Osteoblast (primary cell): ENCODE measurements at regions not wholly inside any gene's neighbourhood (a gene's known extent, or its start where the extent isn't known, plus 50 kb on each side); places are given as distances from the start of the nearest gene placed in this dataset.

Source experiments
- DNase-seq: peaks from one replicate; pipeline ENCODE4 v3.0.0; 2011; ENCODE audit warnings: low spot score, mixed read lengths; ENCODE audit not compliant: insufficient read length; ENCODE audit errors: missing footprints
- H2AFZ ChIP-seq: 2 replicates; pipeline ENCODE4 v1.6.0; 2011; ENCODE audit warnings: mild to moderate bottlenecking, low read length
- H3K27ac ChIP-seq: 2 replicates; pipeline ENCODE4 v1.5.1; 2011; ENCODE audit warnings: mild to moderate bottlenecking, low read depth, low read length, moderate library complexity
- H3K27me3 ChIP-seq: 2 replicates; pipeline ENCODE4 v1.6.0; 2012; ENCODE audit warnings: mild to moderate bottlenecking, control low read depth, inconsistent platforms, low read length, moderate library complexity; ENCODE audit not compliant: insufficient read depth
- H3K36me3 ChIP-seq: 2 replicates; pipeline ENCODE4 v1.5.1; 2011; ENCODE audit warnings: mild to moderate bottlenecking, low read length, control low read depth, moderate library complexity; ENCODE audit not compliant: insufficient read depth
- H3K4me1 ChIP-seq: 2 replicates; pipeline ENCODE4 v1.5.1; 2011; ENCODE audit warnings: mild to moderate bottlenecking, low read length, control low read depth, moderate library complexity; ENCODE audit not compliant: insufficient read depth
- H3K4me2 ChIP-seq: 2 replicates; pipeline ENCODE4 v1.6.0; 2011; ENCODE audit warnings: mild to moderate bottlenecking, low read length; ENCODE audit not compliant: insufficient read depth
- H3K4me3 ChIP-seq: fragments of 200-600 bp; sonication (generic); 3 replicates; pipeline ENCODE4 v1.5.1; 2012; ENCODE audit warnings: mild to moderate bottlenecking, low read length, inconsistent platforms; ENCODE audit not compliant: insufficient read depth
- H3K79me2 ChIP-seq: 2 replicates; pipeline ENCODE4 v1.6.0; 2012; ENCODE audit warnings: mild to moderate bottlenecking, low read length, control low read depth, inconsistent platforms; ENCODE audit not compliant: insufficient read depth
- H3K9me3 ChIP-seq: 2 replicates; pipeline ENCODE4 v1.5.1; 2011; ENCODE audit warnings: low read depth, low read length, control low read depth
- H4K20me1 ChIP-seq: 2 replicates; pipeline ENCODE4 v1.6.0; 2012; ENCODE audit warnings: mild to moderate bottlenecking, low read length, control low read depth; ENCODE audit not compliant: insufficient read depth
- TF ChIP-seq, protein P1 (sequence below): IDR thresholded peaks from 2 replicates; pipeline ENCODE4 v1.5.1; 2011; ENCODE audit warnings: mild to moderate bottlenecking, low read depth, low read length, moderate library complexity; ENCODE audit errors: extremely low read depth

DNA sequence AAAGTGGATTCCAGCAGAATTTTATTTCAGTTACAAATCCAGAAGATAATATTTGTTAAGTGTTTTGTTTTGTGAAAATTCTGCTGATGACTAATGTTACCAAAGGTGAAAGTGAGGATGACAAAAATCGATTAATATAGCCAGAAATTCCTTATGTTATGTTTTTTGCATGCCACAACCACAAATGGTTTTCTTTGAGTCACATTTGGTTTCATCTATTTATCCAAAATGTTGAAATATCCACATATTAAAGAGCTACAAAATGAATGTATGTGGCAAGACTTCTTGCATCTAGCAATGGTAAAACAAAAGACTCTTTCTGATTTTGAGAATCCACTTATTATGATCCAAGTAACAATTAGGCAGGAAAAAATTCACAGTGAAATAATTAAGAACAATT is 150.1 kb upstream of the LRRC4C start:
- TF ChIP-seq, protein P1, sequence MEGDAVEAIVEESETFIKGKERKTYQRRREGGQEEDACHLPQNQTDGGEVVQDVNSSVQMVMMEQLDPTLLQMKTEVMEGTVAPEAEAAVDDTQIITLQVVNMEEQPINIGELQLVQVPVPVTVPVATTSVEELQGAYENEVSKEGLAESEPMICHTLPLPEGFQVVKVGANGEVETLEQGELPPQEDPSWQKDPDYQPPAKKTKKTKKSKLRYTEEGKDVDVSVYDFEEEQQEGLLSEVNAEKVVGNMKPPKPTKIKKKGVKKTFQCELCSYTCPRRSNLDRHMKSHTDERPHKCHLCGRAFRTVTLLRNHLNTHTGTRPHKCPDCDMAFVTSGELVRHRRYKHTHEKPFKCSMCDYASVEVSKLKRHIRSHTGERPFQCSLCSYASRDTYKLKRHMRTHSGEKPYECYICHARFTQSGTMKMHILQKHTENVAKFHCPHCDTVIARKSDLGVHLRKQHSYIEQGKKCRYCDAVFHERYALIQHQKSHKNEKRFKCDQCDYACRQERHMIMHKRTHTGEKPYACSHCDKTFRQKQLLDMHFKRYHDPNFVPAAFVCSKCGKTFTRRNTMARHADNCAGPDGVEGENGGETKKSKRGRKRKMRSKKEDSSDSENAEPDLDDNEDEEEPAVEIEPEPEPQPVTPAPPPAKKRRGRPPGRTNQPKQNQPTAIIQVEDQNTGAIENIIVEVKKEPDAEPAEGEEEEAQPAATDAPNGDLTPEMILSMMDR = no peak
- no peaks in the 10 kb centered on the region for H3K9me3 ChIP-seq

DNA sequence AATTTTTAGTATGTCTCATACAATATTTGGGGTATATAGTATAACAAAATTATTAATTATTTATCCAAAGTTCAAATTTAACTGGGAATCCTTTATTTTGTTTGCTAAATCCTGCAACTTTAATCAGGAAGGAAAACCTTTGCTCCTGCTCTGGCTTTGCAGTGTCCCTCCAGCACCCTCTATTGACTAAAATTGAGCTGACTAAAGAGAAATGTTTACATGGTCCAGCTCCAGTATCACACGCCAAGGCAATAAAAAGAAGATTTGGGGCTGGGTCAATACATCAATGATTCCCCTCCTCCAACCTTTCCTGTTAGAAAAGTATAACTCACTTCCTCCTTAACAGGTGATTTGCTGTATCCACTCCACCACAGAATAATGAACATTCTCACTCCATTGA is 153.0 kb upstream of the LRRC4C start:
- Histone ChIP-seq H3K9me3 (peaks cover under 1% of the 10 kb centered on the region), H3K4me1 (no peaks in the 10 kb centered on the region), H3K27ac (no peak overlapping the region), H4K20me1 (no peaks in the 10 kb centered on the region), H3K36me3 (no peaks in the 10 kb centered on the region), H2AFZ (no peak overlapping the region), H3K27me3 (no peaks in the 10 kb centered on the region), H3K4me2 (no peak overlapping the region), H3K4me3 (no peak overlapping the region), H3K79me2 (no peaks in the 10 kb centered on the region)
- no peak for DNase-seq
- TF ChIP-seq, protein P1 = no peak

More for the DNA sequence above, 150.1 kb upstream of the LRRC4C start:
- Histone ChIP-seq H3K36me3 (no peaks in the 10 kb centered on the region), H3K27me3 (no peaks in the 10 kb centered on the region), H4K20me1 (no peaks in the 10 kb centered on the region), H3K79me2 (no peaks in the 10 kb centered on the region), H3K4me2 (no peak overlapping the region), H3K4me3 (no peak overlapping the region), H2AFZ (no peak overlapping the region), H3K27ac (no peak overlapping the region), H3K4me1 (no peaks in the 10 kb centered on the region)
- DNase-seq = no peak

DNA sequence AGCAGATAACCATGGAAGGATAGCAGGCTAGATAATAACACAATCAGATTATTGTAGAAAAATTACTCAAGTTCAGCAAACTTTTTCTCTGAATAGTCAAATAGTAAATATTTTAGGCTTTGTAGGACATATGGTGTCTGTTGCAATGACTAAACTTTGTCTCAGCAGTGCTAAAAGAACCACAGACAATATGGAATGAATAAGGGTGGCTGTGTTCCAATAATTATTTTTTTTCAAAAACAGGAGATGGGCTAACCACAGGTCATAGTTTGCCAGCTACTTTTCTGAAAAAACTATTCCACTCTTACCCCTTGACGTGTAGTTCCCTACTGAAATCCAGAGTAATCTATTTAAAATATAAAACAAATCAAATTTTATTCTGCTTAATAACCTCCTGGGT is 153.9 kb upstream of the LRRC4C start:
- no peak for DNase-seq
- no peak overlapping the region for H3K4me2 ChIP-seq
- H3K27me3 ChIP-seq = no peaks in the 10 kb centered on the region
- TF ChIP-seq, protein P1 = no peak
- H3K27ac ChIP-seq = no peak overlapping the region
- no peaks in the 10 kb centered on the region for H4K20me1 ChIP-seq
- H3K36me3 ChIP-seq = no peaks in the 10 kb centered on the region
- no peak overlapping the region for H3K4me3 ChIP-seq
- H3K9me3 ChIP-seq = peaks cover 2% of the 10 kb centered on the region
- no peak overlapping the region for H2AFZ ChIP-seq
- no peaks in the 10 kb centered on the region for H3K4me1 ChIP-seq
- no peaks in the 10 kb centered on the region for H3K79me2 ChIP-seq

DNA sequence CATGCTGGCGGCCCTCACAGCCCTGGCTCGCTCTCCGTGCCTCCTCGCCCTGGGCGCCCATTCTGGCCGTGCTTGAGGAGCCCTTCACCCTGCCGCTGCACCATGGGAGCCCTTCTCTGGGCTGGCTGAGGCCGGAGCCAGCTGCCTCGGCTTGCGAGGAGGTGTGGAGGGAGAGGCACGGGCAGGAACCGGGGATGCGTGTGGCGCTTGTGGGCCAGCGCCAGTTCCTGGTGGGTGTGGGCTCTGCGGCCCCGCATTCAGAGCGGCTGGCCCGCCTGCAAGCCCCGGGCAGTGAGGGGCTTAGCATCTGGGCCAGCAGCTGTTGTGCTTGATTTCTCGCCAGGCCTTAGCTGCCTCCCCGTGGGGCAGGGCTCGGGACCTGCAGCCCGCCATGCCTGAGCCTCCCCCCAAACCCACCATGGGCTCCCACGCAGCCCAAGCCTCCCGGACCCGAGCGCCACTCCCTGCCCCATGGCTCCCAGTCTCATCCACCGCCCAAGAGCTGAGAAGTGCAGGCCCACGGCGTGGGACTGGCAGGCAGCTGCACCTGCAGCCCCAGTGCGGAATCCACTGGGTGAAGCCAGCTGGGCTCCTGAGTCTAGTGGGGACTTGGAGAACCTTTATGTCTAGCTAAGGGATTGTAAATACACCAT is 163.4 kb upstream of the LRRC4C start:
- H3K79me2 ChIP-seq = no peaks in the 10 kb centered on the region
- DNase-seq = no peak
- no peaks in the 10 kb centered on the region for H4K20me1 ChIP-seq
- no peak overlapping the region for H3K27ac ChIP-seq
- H3K4me1 ChIP-seq = no peaks in the 10 kb centered on the region
- TF ChIP-seq, protein P1 = no peak
- peaks cover 5% of the 10 kb centered on the region for H3K9me3 ChIP-seq
- H2AFZ ChIP-seq = no peak overlapping the region
- H3K36me3 ChIP-seq = no peaks in the 10 kb centered on the region
- no peak overlapping the region for H3K4me3 ChIP-seq
- H3K4me2 ChIP-seq = no peak overlapping the region
- no peaks in the 10 kb centered on the region for H3K27me3 ChIP-seq
